Caco-2 (cell line): ENCODE measurements at regions not wholly inside any gene's neighbourhood (a gene's known extent, or its start where the extent isn't known, plus 50 kb on each side); places are given as distances from the start of the nearest gene placed in this dataset.

Experiments
- BruUV-seq: library from RNA; stranded (reverse); fragments of 400-500 nt; replicated peaks from 2 replicates; lab custom pipeline; 2021; lab: Mats Ljungman, UMichigan
- CTCF ChIA-PET: fragments of 300-600 bp; sonication (Branson Sonifier 250); formaldehyde crosslinking; loops from one replicate; lab custom pipeline; 2022; ENCODE audit warnings: antibody characterized with exemption; lab: Charles Lee
- POLR2A ChIA-PET: fragments of 300-600 bp; sonication (Branson Sonifier 250); formaldehyde crosslinking; loops from one replicate; lab custom pipeline; 2022; ENCODE audit warnings: antibody characterized with exemption; lab: Charles Lee
- DNase-seq, 2 experiments: peaks; one replicate each; pipeline versions ENCODE4 v3.0.0 to v3.0.0-alpha.2; 2020 to 2022
- H3K27me3 ChIP-seq: replicated peaks from 2 replicates; pipeline ENCODE4 v1.6.0; 2011; ENCODE audit warnings: low read length; ENCODE audit not compliant: control insufficient read depth, insufficient read depth
- H3K36me3 ChIP-seq: 2 replicates; pipeline ENCODE4 v1.5.1; 2011; ENCODE audit warnings: low read length; ENCODE audit not compliant: control insufficient read depth, insufficient read depth
- H3K4me1 ChIP-seq: fragments of 250-450 bp; sonication (Bioruptor Pico); 2 replicates; pipeline ENCODE4 v1.5.1; 2020; ENCODE audit warnings: mild to moderate bottlenecking
- H3K4me3 ChIP-seq: 2 replicates; pipeline ENCODE4 v1.5.1; 2011; ENCODE audit warnings: low read depth, mild to moderate bottlenecking, control low read depth, low read length
- H3K9me3 ChIP-seq: fragments of 250-450 bp; sonication (Bioruptor Pico); 2 replicates; pipeline ENCODE4 v1.5.1; 2020; ENCODE audit warnings: mild to moderate bottlenecking, moderate library complexity
- H3K27ac Mint-ChIP-seq: one replicate; pipeline ENCODE4 v1.8.0; 2022; ENCODE audit warnings: mixed read lengths; ENCODE audit not compliant: unreplicated experiment
- H3K27me3 Mint-ChIP-seq: one replicate; pipeline ENCODE4 v1.8.0; 2022; ENCODE audit warnings: mixed read lengths; ENCODE audit not compliant: insufficient read depth, unreplicated experiment
- H3K36me3 Mint-ChIP-seq: one replicate; pipeline ENCODE4 v1.8.0; 2022; ENCODE audit warnings: mild to moderate bottlenecking, mixed read lengths; ENCODE audit not compliant: insufficient read depth, unreplicated experiment
- H3K4me1 Mint-ChIP-seq: one replicate; pipeline ENCODE4 v1.8.0; 2022; ENCODE audit warnings: low read depth, mixed read lengths; ENCODE audit not compliant: unreplicated experiment
- H3K4me3 Mint-ChIP-seq: one replicate; pipeline ENCODE4 v1.8.0; 2022; ENCODE audit warnings: mild to moderate bottlenecking, moderate library complexity, mixed read lengths; ENCODE audit not compliant: unreplicated experiment
- H3K9me3 Mint-ChIP-seq: one replicate; pipeline ENCODE4 v1.8.0; 2022; ENCODE audit warnings: mixed read lengths; ENCODE audit not compliant: unreplicated experiment
- intact Hi-C: fragments of 100-400 bp; cut with micrococcal nuclease; formaldehyde crosslinking; loops from one replicate; pipeline ENCODE4 v1.10.0; 2022; ENCODE audit not compliant: unreplicated experiment
- TF ChIP-seq, protein P1 (sequence below), 2 experiments: fragments of 200-600 bp in 1 of 2; IDR thresholded peaks; 1 replicate in 1 of 2; 2 replicates in 1 of 2; pipeline versions ENCODE4 v1.5.1 to v1.8.0; 2011 to 2022; ENCODE audit warnings: antibody characterized with exemption in 1 of 2, control low read depth in 1 of 2, inconsistent platforms in 1 of 2, low read depth in 1 of 2, low read length in 1 of 2, mild to moderate bottlenecking in 1 of 2, moderate library complexity in 1 of 2; ENCODE audit not compliant: insufficient read depth in 1 of 2, severe bottlenecking in 1 of 2, unreplicated experiment in 1 of 2

DNA sequence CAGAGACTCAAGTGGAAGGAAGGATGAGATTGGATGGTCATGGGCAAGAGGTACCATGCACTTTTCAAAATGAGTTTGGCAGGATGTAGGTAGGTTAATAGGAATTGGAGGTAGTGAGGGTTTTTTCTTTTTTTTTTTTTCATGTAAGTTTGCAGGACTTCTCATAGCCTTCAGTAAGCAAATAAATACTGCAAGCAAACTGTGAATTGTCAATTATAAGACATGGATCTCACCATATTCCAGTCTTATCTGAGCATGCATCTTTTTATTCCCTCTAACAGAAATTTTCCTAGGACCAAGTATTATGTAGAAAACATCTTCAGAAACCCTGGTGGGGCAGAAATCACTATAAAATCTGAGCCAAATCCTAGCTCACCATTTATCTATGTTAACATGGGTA lies 584.6 kb upstream of the CDH5 start:
- H3K4me3 ChIP-seq: no peak overlapping the region
- peaks cover 21% of the 10 kb centered on the region for H3K9me3 Mint-ChIP-seq
- H3K4me3 Mint-ChIP-seq: no peak overlapping the region
- H3K4me1 Mint-ChIP-seq: no peaks in the 10 kb centered on the region
- BruUV-seq: no TSS peak
- TF ChIP-seq, protein P1, sequence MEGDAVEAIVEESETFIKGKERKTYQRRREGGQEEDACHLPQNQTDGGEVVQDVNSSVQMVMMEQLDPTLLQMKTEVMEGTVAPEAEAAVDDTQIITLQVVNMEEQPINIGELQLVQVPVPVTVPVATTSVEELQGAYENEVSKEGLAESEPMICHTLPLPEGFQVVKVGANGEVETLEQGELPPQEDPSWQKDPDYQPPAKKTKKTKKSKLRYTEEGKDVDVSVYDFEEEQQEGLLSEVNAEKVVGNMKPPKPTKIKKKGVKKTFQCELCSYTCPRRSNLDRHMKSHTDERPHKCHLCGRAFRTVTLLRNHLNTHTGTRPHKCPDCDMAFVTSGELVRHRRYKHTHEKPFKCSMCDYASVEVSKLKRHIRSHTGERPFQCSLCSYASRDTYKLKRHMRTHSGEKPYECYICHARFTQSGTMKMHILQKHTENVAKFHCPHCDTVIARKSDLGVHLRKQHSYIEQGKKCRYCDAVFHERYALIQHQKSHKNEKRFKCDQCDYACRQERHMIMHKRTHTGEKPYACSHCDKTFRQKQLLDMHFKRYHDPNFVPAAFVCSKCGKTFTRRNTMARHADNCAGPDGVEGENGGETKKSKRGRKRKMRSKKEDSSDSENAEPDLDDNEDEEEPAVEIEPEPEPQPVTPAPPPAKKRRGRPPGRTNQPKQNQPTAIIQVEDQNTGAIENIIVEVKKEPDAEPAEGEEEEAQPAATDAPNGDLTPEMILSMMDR (IDR thresholded peaks at IDR 0.05; ENCODE audit: insufficient read depth in 1 of 2, low read depth in 1 of 2, low read length in 1 of 2, severe bottlenecking in 1 of 2, unreplicated experiment in 1 of 2): no peak
- H3K9me3 ChIP-seq: peaks cover 20% of the 10 kb centered on the region
- ChIA-PET POLR2A (no interaction called here), CTCF (no interaction called here)
- intact Hi-C loops: no loop called here
- H3K27me3 ChIP-seq: no peaks in the 10 kb centered on the region
- H3K27me3 Mint-ChIP-seq: no peaks in the 10 kb centered on the region
- H3K27ac Mint-ChIP-seq: no peak overlapping the region
- H3K36me3 Mint-ChIP-seq: no peaks in the 10 kb centered on the region
- DNase-seq: no peak
- H3K4me1 ChIP-seq: no peaks in the 10 kb centered on the region
- H3K36me3 ChIP-seq: no peaks in the 10 kb centered on the region

DNA sequence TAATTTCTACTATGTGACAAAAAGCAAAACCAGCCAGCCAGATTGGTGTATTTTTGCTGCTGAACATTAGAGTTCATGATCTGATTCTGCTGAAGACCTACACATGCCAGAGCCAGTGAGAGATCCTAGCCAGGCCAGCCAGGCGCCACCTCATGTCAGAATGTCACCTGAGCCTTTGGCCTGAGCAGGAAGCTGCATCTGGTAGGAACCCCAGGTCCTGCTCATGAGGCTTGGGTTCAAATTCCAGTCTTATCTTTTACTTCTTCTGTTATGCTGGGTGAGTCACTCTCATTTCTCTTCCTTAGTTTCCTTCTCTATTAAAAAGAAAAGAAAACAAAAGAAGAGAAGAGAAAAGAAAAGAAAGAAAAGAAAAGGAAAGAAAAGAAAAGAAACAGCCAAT lies 585.1 kb upstream of the CDH5 start:
- no peaks in the 10 kb centered on the region for H3K27me3 ChIP-seq
- no peak for DNase-seq
- H3K9me3 Mint-ChIP-seq: peaks cover 25% of the 10 kb centered on the region
- POLR2A ChIA-PET: no interaction called here
- no peaks in the 10 kb centered on the region for H3K27me3 Mint-ChIP-seq
- H3K4me3 Mint-ChIP-seq: no peak overlapping the region
- TF ChIP-seq, protein P1 (IDR thresholded peaks at IDR 0.05; ENCODE audit: insufficient read depth in 1 of 2, low read depth in 1 of 2, low read length in 1 of 2, severe bottlenecking in 1 of 2, unreplicated experiment in 1 of 2): no peak
- no peaks in the 10 kb centered on the region for H3K36me3 Mint-ChIP-seq
- intact Hi-C loops: no loop called here
- peaks cover 20% of the 10 kb centered on the region for H3K9me3 ChIP-seq
- no peak overlapping the region for H3K4me3 ChIP-seq
- CTCF ChIA-PET: no interaction called here
- no TSS peak for BruUV-seq
- no peaks in the 10 kb centered on the region for H3K4me1 ChIP-seq
- H3K36me3 ChIP-seq: no peaks in the 10 kb centered on the region
- H3K4me1 Mint-ChIP-seq: no peaks in the 10 kb centered on the region
- no peak overlapping the region for H3K27ac Mint-ChIP-seq

DNA sequence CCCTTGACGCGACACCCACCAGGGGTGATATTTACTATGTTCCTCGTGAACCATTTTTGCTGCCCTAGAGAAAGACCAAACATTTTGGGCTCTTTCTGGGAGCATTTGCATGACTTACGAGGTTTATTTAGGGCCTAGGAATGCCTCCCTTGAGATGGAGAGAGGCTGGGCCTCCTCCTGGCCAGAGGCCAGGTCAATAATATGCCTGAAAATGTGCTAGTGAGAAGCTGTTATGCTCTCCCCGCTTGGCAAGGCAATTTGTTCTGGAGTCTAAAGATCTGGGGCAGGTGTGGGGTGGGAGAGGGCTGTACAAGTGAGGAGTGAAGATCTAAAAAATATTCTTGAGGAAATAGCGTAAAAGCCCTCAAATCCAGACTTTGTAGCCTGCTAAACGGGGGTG lies 587.3 kb upstream of the CDH5 start:
- Mint-ChIP-seq H3K36me3 (no peaks in the 10 kb centered on the region), H3K9me3 (peaks cover 34% of the 10 kb centered on the region), H3K27ac (no peak overlapping the region), H3K27me3 (no peaks in the 10 kb centered on the region), H3K4me1 (no peaks in the 10 kb centered on the region), H3K4me3 (no peak overlapping the region)
- no peak for DNase-seq
- H3K4me3 ChIP-seq: no peak overlapping the region
- H3K27me3 ChIP-seq: no peaks in the 10 kb centered on the region
- no peaks in the 10 kb centered on the region for H3K36me3 ChIP-seq
- peaks cover 25% of the 10 kb centered on the region for H3K9me3 ChIP-seq
- intact Hi-C loops: no loop called here
- TF ChIP-seq, protein P1 (IDR thresholded peaks at IDR 0.05; ENCODE audit: insufficient read depth in 1 of 2, low read depth in 1 of 2, low read length in 1 of 2, severe bottlenecking in 1 of 2, unreplicated experiment in 1 of 2): no peak
- ChIA-PET CTCF (no interaction called here), POLR2A (no interaction called here)
- no TSS peak for BruUV-seq
- no peaks in the 10 kb centered on the region for H3K4me1 ChIP-seq
